ENCODE measurements at regions not wholly inside any gene's neighbourhood (a gene's known extent, or its start where the extent isn't known, plus 50 kb on each side); places are given as distances from the start of the nearest gene placed in this dataset.

- TF ChIP-seq CTCF (IDR thresholded peaks at IDR 0.05; ENCODE audit: low read depth, low read length, missing input control) (no peak), JUND (IDR thresholded peaks at IDR 0.05) (no peak), MAX (IDR thresholded peaks at IDR 0.05) (no peak), REST (IDR thresholded peaks at IDR 0.05) (no peak), SP1 (IDR thresholded peaks at IDR 0.05) (no peak), TAF1 (conservative IDR thresholded peaks at IDR 0.05) (no peak)
These were observed 135.0 kb upstream of the INHBA start for GRCh38 chr7:41837916-41838315.
